ENCODE measurements at regions not wholly inside any gene's neighbourhood (a gene's known extent, or its start where the extent isn't known, plus 50 kb on each side); places are given as distances from the start of the nearest gene placed in this dataset.

DNA sequence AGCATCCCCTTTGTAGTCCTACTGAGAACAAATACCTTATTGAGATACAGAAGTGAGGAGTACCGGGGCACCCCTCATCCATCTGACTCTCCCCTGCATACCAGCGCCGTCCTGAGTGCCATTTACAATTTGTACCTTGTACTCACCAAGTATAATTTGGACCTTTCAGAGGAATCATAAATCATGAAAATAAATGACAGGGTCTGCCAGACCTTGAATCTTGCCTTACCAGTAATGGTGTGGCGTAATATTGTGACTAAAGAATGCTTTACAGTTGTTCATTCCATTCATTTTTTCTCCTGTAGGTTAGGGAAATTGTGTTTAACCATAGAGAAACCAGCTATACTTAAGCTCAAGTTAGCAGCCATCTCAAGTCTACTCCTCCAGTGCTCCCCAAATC is 243.7 kb upstream of the RGS6 start:
- no peak overlapping the region for H3K4me3 ChIP-seq (ENCODE audit: low read length)
- H3K27ac ChIP-seq (ENCODE audit: low read length), result no peak overlapping the region
- H4K20me1 ChIP-seq (ENCODE audit: insufficient read depth), result no peaks in the 10 kb centered on the region
- no peaks in the 10 kb centered on the region for H3K9me2 ChIP-seq (ENCODE audit: insufficient read depth, low read length)
- H3K4me2 ChIP-seq (ENCODE audit: low read length), result no peak overlapping the region
- no peaks in the 10 kb centered on the region for H3K36me3 ChIP-seq (ENCODE audit: insufficient read depth, low read length)
- no peaks in the 10 kb centered on the region for H3F3A ChIP-seq (ENCODE audit: insufficient read depth, low read length, poor library complexity, severe bottlenecking)
- H3K79me2 ChIP-seq (replicated peaks; ENCODE audit: insufficient read depth, low read length), result no peaks in the 10 kb centered on the region
- H3K27me3 ChIP-seq (ENCODE audit: insufficient read depth, low read depth, low read length), result no peaks in the 10 kb centered on the region
- no peak for TF ChIP-seq TAF1 (IDR thresholded peaks at IDR 0.05; ENCODE audit: low read depth)
- TF ChIP-seq, protein P1, sequence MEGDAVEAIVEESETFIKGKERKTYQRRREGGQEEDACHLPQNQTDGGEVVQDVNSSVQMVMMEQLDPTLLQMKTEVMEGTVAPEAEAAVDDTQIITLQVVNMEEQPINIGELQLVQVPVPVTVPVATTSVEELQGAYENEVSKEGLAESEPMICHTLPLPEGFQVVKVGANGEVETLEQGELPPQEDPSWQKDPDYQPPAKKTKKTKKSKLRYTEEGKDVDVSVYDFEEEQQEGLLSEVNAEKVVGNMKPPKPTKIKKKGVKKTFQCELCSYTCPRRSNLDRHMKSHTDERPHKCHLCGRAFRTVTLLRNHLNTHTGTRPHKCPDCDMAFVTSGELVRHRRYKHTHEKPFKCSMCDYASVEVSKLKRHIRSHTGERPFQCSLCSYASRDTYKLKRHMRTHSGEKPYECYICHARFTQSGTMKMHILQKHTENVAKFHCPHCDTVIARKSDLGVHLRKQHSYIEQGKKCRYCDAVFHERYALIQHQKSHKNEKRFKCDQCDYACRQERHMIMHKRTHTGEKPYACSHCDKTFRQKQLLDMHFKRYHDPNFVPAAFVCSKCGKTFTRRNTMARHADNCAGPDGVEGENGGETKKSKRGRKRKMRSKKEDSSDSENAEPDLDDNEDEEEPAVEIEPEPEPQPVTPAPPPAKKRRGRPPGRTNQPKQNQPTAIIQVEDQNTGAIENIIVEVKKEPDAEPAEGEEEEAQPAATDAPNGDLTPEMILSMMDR (IDR thresholded peaks at IDR 0.05; ENCODE audit: poor library complexity, severe bottlenecking), result no peak
- TF ChIP-seq EP300 (conservative IDR thresholded peaks at IDR 0.05; ENCODE audit: poor library complexity, severe bottlenecking), result no peak
- no peak for TF ChIP-seq POLR2AphosphoS5 (IDR thresholded peaks at IDR 0.05)
- no peak for TF ChIP-seq MXI1 (conservative IDR thresholded peaks at IDR 0.05; ENCODE audit: poor library complexity, severe bottlenecking)
- TF ChIP-seq REST (IDR thresholded peaks at IDR 0.05; ENCODE audit: borderline replicate concordance), result no peak
- no peak overlapping the region for H2AFZ ChIP-seq (ENCODE audit: low read depth, low read length)
- no peaks in the 10 kb centered on the region for H3K9me3 ChIP-seq (ENCODE audit: low read length)
- no peak overlapping the region for H3K9ac ChIP-seq (ENCODE audit: low read length)

GRCh38 chr14:71690478-71690877 is 241.8 kb upstream of the RGS6 start:
- no peaks in the 10 kb centered on the region for H3K36me3 ChIP-seq (ENCODE audit: insufficient read depth, low read length)
- H3K4me2 ChIP-seq (ENCODE audit: low read length), result no peak overlapping the region
- H3K79me2 ChIP-seq (replicated peaks; ENCODE audit: insufficient read depth, low read length), result no peaks in the 10 kb centered on the region
- no peak overlapping the region for H3K27ac ChIP-seq (ENCODE audit: low read length)
- H3K9ac ChIP-seq (ENCODE audit: low read length), result no peak overlapping the region
- H3K9me3 ChIP-seq (ENCODE audit: low read length), result no peaks in the 10 kb centered on the region
- H4K20me1 ChIP-seq (ENCODE audit: insufficient read depth), result no peaks in the 10 kb centered on the region
- no peaks in the 10 kb centered on the region for H3K27me3 ChIP-seq (ENCODE audit: insufficient read depth, low read depth, low read length)
- H3F3A ChIP-seq (ENCODE audit: insufficient read depth, low read length, poor library complexity, severe bottlenecking), result no peaks in the 10 kb centered on the region
- TF ChIP-seq MXI1 (conservative IDR thresholded peaks at IDR 0.05; ENCODE audit: poor library complexity, severe bottlenecking) (no peak), SMC3 (conservative IDR thresholded peaks at IDR 0.05; ENCODE audit: poor library complexity) (no peak), REST (IDR thresholded peaks at IDR 0.05; ENCODE audit: borderline replicate concordance) (no peak), TAF1 (IDR thresholded peaks at IDR 0.05; ENCODE audit: low read depth) (no peak), RAD21 (conservative IDR thresholded peaks at IDR 0.05) (no peak), EP300 (conservative IDR thresholded peaks at IDR 0.05; ENCODE audit: poor library complexity, severe bottlenecking) (no peak), EZH2 (IDR thresholded peaks at IDR 0.05; ENCODE audit: borderline replicate concordance, insufficient read depth, low read length, poor library complexity, severe bottlenecking) (no peak)
- TF ChIP-seq, protein P1 (IDR thresholded peaks at IDR 0.05; ENCODE audit: poor library complexity, severe bottlenecking), result no peak
- H3K9me2 ChIP-seq (ENCODE audit: insufficient read depth, low read length), result no peaks in the 10 kb centered on the region
- H3K4me3 ChIP-seq (ENCODE audit: low read length), result no peak overlapping the region
- no peak overlapping the region for H2AFZ ChIP-seq (ENCODE audit: low read depth, low read length)
